ENCODE measurements at regions not wholly inside any gene's neighbourhood (a gene's known extent, or its start where the extent isn't known, plus 50 kb on each side); places are given as distances from the start of the nearest gene placed in this dataset.

GRCh38 chr3:23055733-23056376, 147.3 kb upstream of the UBE2E2 start:
- CTCF ChIA-PET: interaction anchor here (0.6 to 1.0 kb wide), 2 partner anchors 36 to 868 kb away, joined by 3 to 5 read pairs; no protein-coding TSS in a partner anchor
- no TSS peak for BruUV-seq (replicated peaks)

GRCh38 chr3:23062582-23062981, 140.5 kb upstream of the UBE2E2 start:
- intact Hi-C loops (cut with micrococcal nuclease): no loop called here
- H3K36me3 Mint-ChIP-seq (ENCODE audit: insufficient read depth, unreplicated experiment): no peaks in the 10 kb centered on the region
- no peak for DNase-seq (ENCODE audit: unreplicated experiment)
- no peaks in the 10 kb centered on the region for H3K4me1 Mint-ChIP-seq (ENCODE audit: insufficient read depth, unreplicated experiment)
- peaks cover 75% of the 10 kb centered on the region for H3K27me3 Mint-ChIP-seq (ENCODE audit: insufficient read depth, unreplicated experiment)
- H3K4me3 Mint-ChIP-seq (ENCODE audit: unreplicated experiment): no peak overlapping the region
- BruUV-seq (replicated peaks): no TSS peak
- no peak for TF ChIP-seq CTCF (IDR thresholded peaks at IDR 0.05; ENCODE audit: unreplicated experiment)
- no peak overlapping the region for H3K27ac Mint-ChIP-seq (ENCODE audit: low read depth, unreplicated experiment)
- peaks cover 11% of the 10 kb centered on the region for H3K9me3 Mint-ChIP-seq (ENCODE audit: unreplicated experiment)
- POLR2A ChIA-PET: no interaction called here
- CTCF ChIA-PET: no interaction called here

More at GRCh38 chr3:23055733-23056376, 147.3 kb upstream of the UBE2E2 start:
- H3K27ac Mint-ChIP-seq (ENCODE audit: low read depth, unreplicated experiment): peak overlapping the region; percentile 12
- no peak for TF ChIP-seq CTCF (IDR thresholded peaks at IDR 0.05; ENCODE audit: unreplicated experiment)
- H3K27me3 Mint-ChIP-seq (ENCODE audit: insufficient read depth, unreplicated experiment): peaks cover 56% of the 10 kb centered on the region
- intact Hi-C loops (cut with micrococcal nuclease): no loop called here
- H3K4me1 Mint-ChIP-seq (ENCODE audit: insufficient read depth, unreplicated experiment): peaks cover 12% of the 10 kb centered on the region
- peak; percentile 70 for DNase-seq (ENCODE audit: unreplicated experiment)
- POLR2A ChIA-PET: interaction anchor here (0.9 to 1.2 kb wide), 3 partner anchors 24 to 53 kb away, joined by 3 to 5 read pairs (median 4); no protein-coding TSS in a partner anchor
- H3K4me3 Mint-ChIP-seq (ENCODE audit: unreplicated experiment): no peak overlapping the region
- H3K36me3 Mint-ChIP-seq (ENCODE audit: insufficient read depth, unreplicated experiment): no peaks in the 10 kb centered on the region
- H3K9me3 Mint-ChIP-seq (ENCODE audit: unreplicated experiment): peaks cover 11% of the 10 kb centered on the region

- intact Hi-C loops (cut with micrococcal nuclease): no loop called here
- TF ChIP-seq CTCF (IDR thresholded peaks at IDR 0.05; ENCODE audit: unreplicated experiment): no peak
- ChIA-PET POLR2A (no interaction called here), CTCF (no interaction called here)
- H3K4me3 Mint-ChIP-seq (ENCODE audit: unreplicated experiment): no peak overlapping the region
- DNase-seq (ENCODE audit: unreplicated experiment): no peak
- H3K36me3 Mint-ChIP-seq (ENCODE audit: insufficient read depth, unreplicated experiment): no peaks in the 10 kb centered on the region
- no TSS peak for BruUV-seq (replicated peaks)
- no peaks in the 10 kb centered on the region for H3K4me1 Mint-ChIP-seq (ENCODE audit: insufficient read depth, unreplicated experiment)
- H3K27ac Mint-ChIP-seq (ENCODE audit: low read depth, unreplicated experiment): no peak overlapping the region
- peaks cover 75% of the 10 kb centered on the region for H3K27me3 Mint-ChIP-seq (ENCODE audit: insufficient read depth, unreplicated experiment)
- peaks cover 9% of the 10 kb centered on the region for H3K9me3 Mint-ChIP-seq (ENCODE audit: unreplicated experiment)
Observed at GRCh38 chr3:23062982-23063381, 140.1 kb upstream of the UBE2E2 start.

GRCh38 chr3:23067116-23067515, 136.0 kb upstream of the UBE2E2 start:
- BruUV-seq (replicated peaks): no TSS peak
- H3K27me3 Mint-ChIP-seq (ENCODE audit: insufficient read depth, unreplicated experiment): peaks cover 50% of the 10 kb centered on the region
- intact Hi-C loops (cut with micrococcal nuclease): no loop called here
- H3K4me3 Mint-ChIP-seq (ENCODE audit: unreplicated experiment): no peak overlapping the region
- H3K36me3 Mint-ChIP-seq (ENCODE audit: insufficient read depth, unreplicated experiment): no peaks in the 10 kb centered on the region
- ChIA-PET POLR2A (no interaction called here), CTCF (no interaction called here)
- DNase-seq (ENCODE audit: unreplicated experiment): no peak
- no peak overlapping the region for H3K27ac Mint-ChIP-seq (ENCODE audit: low read depth, unreplicated experiment)
- no peak for TF ChIP-seq CTCF (IDR thresholded peaks at IDR 0.05; ENCODE audit: unreplicated experiment)
- no peaks in the 10 kb centered on the region for H3K9me3 Mint-ChIP-seq (ENCODE audit: unreplicated experiment)
- no peaks in the 10 kb centered on the region for H3K4me1 Mint-ChIP-seq (ENCODE audit: insufficient read depth, unreplicated experiment)

Data from MCF 10A (cell line).